ENCODE measurements at regions not wholly inside any gene's neighbourhood (a gene's known extent, or its start where the extent isn't known, plus 50 kb on each side); places are given as distances from the start of the nearest gene placed in this dataset.

DNA sequence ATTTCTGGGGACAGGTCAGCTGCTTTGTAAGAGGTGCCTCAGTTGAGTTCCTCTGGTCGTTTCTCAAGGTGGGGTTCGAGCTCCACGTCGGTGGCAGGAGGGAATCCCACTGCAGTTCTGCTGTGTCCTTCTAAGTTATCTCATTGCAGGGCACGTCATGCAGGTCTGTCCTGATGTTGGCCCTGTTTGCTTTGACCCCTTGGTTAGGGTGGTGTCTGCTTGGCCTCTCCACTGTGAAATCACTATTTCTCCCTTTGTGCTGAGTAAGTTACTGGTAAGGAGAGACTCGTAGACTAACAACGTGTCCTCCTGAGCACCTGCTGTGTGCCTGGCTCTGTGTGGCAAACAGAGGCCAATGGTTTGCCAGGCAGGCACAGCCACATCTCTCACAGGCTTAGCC is 372.9 kb upstream of the ZMIZ1 start:
- peaks cover 0 to 1% of the 10 kb centered on the region in 2 donors for H3K4me1 ChIP-seq
- TF ChIP-seq, protein P1, sequence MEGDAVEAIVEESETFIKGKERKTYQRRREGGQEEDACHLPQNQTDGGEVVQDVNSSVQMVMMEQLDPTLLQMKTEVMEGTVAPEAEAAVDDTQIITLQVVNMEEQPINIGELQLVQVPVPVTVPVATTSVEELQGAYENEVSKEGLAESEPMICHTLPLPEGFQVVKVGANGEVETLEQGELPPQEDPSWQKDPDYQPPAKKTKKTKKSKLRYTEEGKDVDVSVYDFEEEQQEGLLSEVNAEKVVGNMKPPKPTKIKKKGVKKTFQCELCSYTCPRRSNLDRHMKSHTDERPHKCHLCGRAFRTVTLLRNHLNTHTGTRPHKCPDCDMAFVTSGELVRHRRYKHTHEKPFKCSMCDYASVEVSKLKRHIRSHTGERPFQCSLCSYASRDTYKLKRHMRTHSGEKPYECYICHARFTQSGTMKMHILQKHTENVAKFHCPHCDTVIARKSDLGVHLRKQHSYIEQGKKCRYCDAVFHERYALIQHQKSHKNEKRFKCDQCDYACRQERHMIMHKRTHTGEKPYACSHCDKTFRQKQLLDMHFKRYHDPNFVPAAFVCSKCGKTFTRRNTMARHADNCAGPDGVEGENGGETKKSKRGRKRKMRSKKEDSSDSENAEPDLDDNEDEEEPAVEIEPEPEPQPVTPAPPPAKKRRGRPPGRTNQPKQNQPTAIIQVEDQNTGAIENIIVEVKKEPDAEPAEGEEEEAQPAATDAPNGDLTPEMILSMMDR (IDR thresholded peaks at IDR 0.05 in 4 of 5, conservative IDR thresholded peaks at IDR 0.05 in 1 of 5), result no peak
- TF ChIP-seq POLR2A (IDR thresholded peaks at IDR 0.05), result no peak
- no peaks in the 10 kb centered on the region for H3K9me3 ChIP-seq
- H3K27me3 ChIP-seq, result no peaks in the 10 kb centered on the region
- ATAC-seq (no peak), DNase-seq (no peak)
- no peak overlapping the region for H3K27ac ChIP-seq
- intact Hi-C loops (cut with DNase I; ENCODE audit: low total_unique reads) (no loop called here), in situ Hi-C loops (cut with MboI; ENCODE audit: low sequenced_read_pairs in 4 of 4) (no loop called here)
- no peak overlapping the region for H3K4me3 ChIP-seq
- H3K36me3 ChIP-seq, result no peaks in the 10 kb centered on the region

DNA sequence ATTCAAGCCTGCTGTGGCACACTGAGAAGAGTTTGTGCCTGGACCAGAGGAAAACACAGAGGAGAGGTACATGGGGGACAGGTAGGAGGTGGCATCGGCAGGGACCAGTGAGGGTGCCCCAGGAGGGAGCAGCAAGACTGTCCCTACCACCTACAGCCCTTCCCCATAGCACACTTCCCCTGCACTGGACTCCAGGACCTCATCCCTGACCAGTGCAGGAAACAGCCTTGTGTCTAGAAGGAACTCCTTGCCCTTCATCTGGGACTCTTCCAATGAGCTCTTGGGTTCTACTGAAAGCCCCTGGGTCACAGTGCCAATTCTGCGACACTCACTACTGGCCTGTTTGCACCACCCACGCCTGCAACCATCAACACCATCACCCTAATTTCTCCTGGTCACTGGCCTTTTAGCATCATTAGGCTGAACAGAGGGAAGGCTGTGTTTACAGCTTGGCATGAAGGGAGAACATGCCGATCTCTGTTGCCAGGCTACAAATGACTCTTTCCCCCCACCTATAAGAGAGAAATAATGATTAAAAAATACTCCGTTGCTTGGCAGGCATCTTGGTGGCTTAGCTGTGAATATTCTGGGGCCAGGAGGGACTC is 371.9 kb upstream of the ZMIZ1 start:
- Histone ChIP-seq H3K4me1 (peaks cover 0 to 9% of the 10 kb centered on the region in 2 donors), H3K27me3 (no peaks in the 10 kb centered on the region), H3K36me3 (no peaks in the 10 kb centered on the region), H3K9me3 (no peaks in the 10 kb centered on the region), H3K4me3 (no peak overlapping the region), H3K27ac (no peak overlapping the region)
- ATAC-seq (peak in 1 of 2 donors; percentile 79), DNase-seq (no peak)
- TF ChIP-seq POLR2A (IDR thresholded peaks at IDR 0.05), result no peak
- intact Hi-C loops (cut with DNase I; ENCODE audit: low total_unique reads) (no loop called here), in situ Hi-C loops (cut with MboI; ENCODE audit: low sequenced_read_pairs in 4 of 4) (no loop called here)

DNA sequence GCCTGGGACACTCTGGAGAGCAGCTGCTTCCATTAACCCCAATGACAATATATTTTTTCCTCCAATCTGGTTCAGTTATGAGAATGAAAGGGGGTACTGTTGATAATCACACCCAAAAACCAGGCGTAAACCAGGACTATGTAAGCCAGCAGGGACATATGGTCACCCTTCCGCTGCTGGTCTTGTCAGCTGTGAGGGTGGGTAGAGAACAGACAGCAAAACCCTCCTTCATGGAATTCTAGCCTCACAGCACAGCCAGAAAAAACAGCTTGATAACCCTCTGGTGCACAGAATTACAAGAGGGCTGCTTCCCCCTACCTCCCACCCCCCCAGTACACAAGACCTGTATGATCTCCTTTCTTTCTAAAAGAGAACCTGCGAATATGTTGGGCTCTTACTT is 368.8 kb upstream of the ZMIZ1 start:
- Histone ChIP-seq H3K9me3 (no peaks in the 10 kb centered on the region), H3K27ac (no peak overlapping the region), H3K27me3 (no peaks in the 10 kb centered on the region), H3K4me1 (peaks cover 0 to 9% of the 10 kb centered on the region in 2 donors), H3K36me3 (no peaks in the 10 kb centered on the region), H3K4me3 (no peak overlapping the region)
- ATAC-seq (no peak), DNase-seq (no peak)
- no peak for TF ChIP-seq POLR2A (IDR thresholded peaks at IDR 0.05)
- TF ChIP-seq, protein P1 (IDR thresholded peaks at IDR 0.05 in 4 of 5, conservative IDR thresholded peaks at IDR 0.05 in 1 of 5), result no peak
- in situ Hi-C loops (cut with MboI; ENCODE audit: low sequenced_read_pairs in 4 of 4) (no loop called here), intact Hi-C loops (cut with DNase I; ENCODE audit: low total_unique reads) (no loop called here)

DNA sequence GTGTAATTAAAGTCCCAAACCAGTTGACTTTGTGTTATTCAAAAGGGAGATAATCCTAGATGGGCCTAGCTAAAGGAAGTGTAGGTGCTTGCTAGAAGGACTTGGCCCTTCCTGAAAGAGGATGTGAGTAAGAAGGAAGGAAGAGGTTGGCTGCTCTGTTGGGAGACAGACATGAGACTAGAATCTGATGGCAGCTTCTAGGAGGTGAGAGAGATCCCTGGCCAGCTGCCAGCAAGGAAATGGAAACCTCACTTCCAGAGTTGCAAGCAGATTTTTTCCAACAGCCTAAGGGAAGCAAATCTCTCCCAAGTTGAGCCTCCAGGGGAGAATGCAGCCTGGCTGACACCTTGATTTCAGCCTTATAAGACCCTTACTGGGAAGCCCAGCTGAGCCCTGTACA is 368.4 kb upstream of the ZMIZ1 start:
- Histone ChIP-seq H3K27me3 (no peaks in the 10 kb centered on the region), H3K27ac (no peak overlapping the region), H3K4me3 (no peak overlapping the region), H3K4me1 (peaks cover 0 to 9% of the 10 kb centered on the region in 2 donors), H3K9me3 (no peaks in the 10 kb centered on the region), H3K36me3 (no peaks in the 10 kb centered on the region)
- intact Hi-C loops (cut with DNase I; ENCODE audit: low total_unique reads) (no loop called here), in situ Hi-C loops (cut with MboI; ENCODE audit: low sequenced_read_pairs in 4 of 4) (no loop called here)
- no peak for ATAC-seq
- no peak for TF ChIP-seq POLR2A (IDR thresholded peaks at IDR 0.05)
- TF ChIP-seq, protein P1 (IDR thresholded peaks at IDR 0.05 in 4 of 5, conservative IDR thresholded peaks at IDR 0.05 in 1 of 5), result no peak
- DNase-seq, result no peak

DNA sequence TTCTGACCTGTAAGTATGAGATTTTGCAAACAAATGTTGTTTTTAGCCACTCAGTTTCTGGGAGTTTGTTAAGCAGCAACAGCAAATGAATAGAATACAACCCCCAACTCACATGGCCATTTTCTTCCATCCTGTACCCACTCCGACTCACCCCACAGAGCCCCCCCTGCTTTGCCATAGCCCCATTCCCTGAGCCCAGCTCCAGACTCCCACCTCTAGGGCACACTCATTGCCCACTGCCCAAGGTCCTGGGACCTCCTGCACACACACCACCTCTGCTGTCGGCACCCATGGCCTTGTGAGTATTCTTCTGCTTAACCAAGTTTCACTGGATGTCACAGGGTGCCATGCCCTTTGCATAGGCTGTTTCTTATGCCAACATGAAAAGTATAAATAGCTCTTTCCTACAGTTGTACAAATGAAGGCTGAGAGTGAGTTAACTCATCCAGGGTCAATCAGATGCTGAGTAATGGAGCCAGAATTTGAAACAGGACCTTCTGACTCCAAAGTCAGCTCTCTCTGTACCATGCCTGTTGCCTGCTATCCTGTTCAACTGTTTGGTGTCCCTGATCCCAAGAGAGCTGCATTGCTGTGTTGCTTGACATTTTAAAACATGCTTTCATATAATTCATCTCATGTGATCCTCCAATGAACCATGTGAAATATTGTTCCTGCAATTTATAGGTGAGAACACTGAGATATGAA is 367.8 kb upstream of the ZMIZ1 start:
- Histone ChIP-seq H3K4me3 (no peak overlapping the region), H3K36me3 (no peaks in the 10 kb centered on the region), H3K27ac (no peak overlapping the region), H3K27me3 (no peaks in the 10 kb centered on the region), H3K4me1 (peaks cover 0 to 9% of the 10 kb centered on the region in 2 donors), H3K9me3 (no peaks in the 10 kb centered on the region)
- in situ Hi-C loops (cut with MboI; ENCODE audit: low sequenced_read_pairs in 4 of 4) (no loop called here), intact Hi-C loops (cut with DNase I; ENCODE audit: low total_unique reads) (no loop called here)
- DNase-seq, result no peak
- peak in 1 of 2 donors; percentile 48 for ATAC-seq
- TF ChIP-seq, protein P1 (IDR thresholded peaks at IDR 0.05 in 4 of 5, conservative IDR thresholded peaks at IDR 0.05 in 1 of 5), result no peak
- TF ChIP-seq POLR2A (IDR thresholded peaks at IDR 0.05), result no peak

Data from gastrocnemius medialis (tissue), 4 donors.